ENCODE measurements at regions not wholly inside any gene's neighbourhood (a gene's known extent, or its start where the extent isn't known, plus 50 kb on each side); places are given as distances from the start of the nearest gene placed in this dataset.

GRCh38 chr5:133670336-133670735, 58.0 kb upstream of the FSTL4 start:
- TF ChIP-seq POLR2AphosphoS5 (IDR thresholded peaks at IDR 0.05; ENCODE audit: low read depth, low read length) = no peak
- TF ChIP-seq POLR2A (IDR thresholded peaks at IDR 0.05; ENCODE audit: low read depth, low read length) = no peak
